GM18870 (cell line): ENCODE measurements at regions not wholly inside any gene's neighbourhood (a gene's known extent, or its start where the extent isn't known, plus 50 kb on each side); places are given as distances from the start of the nearest gene placed in this dataset.

Experiments
- ATAC-seq: cut with Tn5 transposase; IDR thresholded peaks from one replicate; pipeline ENCODE4 v1.9.1; 2021; ENCODE audit warnings: moderate library complexity; ENCODE audit not compliant: unreplicated experiment

- no peak for ATAC-seq
These were observed 285.6 kb downstream of the GPAT3 start for GRCh38 chr4:83821493-83821892.

DNA sequence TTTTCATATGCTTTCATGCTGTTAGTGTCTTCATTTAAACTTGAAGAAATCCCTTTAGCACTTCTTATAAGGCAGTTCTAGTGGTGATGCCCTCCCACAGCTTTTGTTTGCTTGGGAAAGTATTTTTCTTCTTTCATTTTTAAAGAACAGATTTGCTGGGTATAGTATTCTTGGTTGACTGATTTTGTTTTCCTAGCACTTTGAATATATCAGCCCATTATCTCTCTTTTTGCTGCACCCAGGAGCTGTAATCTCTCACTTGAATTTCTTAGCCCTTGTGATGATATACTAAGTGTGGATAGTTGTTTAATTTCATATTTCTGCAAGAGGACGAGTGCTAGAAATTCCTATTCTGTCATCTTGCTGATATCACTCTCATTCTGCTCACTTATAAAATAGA lies 283.7 kb downstream of the GPAT3 start:
- ATAC-seq: no peak

GRCh38 chr4:83810428-83810827 lies 274.5 kb downstream of the GPAT3 start:
- ATAC-seq: no peak

- no peak for ATAC-seq
These were observed 273.7 kb downstream of the GPAT3 start for GRCh38 chr4:83809581-83809980.

DNA sequence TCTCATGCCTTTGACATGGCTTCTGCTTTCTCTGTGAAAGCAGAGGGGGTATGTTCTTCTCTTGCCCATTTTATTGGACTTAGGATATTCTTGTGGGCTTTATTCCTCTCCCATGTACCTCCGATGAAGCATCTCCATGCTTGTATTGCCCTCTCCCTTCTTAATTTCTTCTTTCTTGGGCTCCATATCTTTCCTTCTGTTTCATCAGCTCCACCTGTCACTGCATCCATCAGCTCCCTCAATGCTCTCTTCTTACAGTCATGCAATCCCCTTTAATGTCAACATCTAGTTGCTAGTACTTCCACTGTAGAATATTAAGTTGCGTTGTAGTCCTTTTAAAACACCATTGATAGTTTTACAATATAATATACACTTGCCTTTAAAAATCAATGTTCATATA lies 257.6 kb downstream of the GPAT3 start:
- ATAC-seq: no peak

GRCh38 chr4:83785891-83786290 lies 250.0 kb downstream of the GPAT3 start:
- no peak for ATAC-seq

- ATAC-seq: no peak
These were observed 247.3 kb downstream of the GPAT3 start for GRCh38 chr4:83783215-83783614.

DNA sequence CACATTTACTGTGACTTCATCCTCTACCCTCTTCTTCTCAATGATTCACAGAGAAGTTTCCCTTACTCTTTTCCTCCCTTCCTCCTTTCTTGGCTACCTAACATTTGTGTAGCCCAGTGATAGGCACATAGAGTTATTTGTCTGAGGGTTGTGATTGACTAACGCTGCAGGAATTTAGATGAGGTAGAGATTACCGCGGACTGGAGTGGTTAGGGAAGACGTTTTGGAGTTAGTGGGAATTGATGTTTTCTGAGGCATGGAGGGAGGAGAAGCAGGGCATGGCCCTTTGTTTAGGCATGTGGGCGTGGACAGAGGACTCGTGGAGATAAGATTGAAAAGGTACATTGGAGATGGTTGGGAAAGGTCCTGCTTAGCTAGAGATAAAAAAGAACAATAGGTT lies 246.7 kb downstream of the GPAT3 start:
- no peak for ATAC-seq

DNA sequence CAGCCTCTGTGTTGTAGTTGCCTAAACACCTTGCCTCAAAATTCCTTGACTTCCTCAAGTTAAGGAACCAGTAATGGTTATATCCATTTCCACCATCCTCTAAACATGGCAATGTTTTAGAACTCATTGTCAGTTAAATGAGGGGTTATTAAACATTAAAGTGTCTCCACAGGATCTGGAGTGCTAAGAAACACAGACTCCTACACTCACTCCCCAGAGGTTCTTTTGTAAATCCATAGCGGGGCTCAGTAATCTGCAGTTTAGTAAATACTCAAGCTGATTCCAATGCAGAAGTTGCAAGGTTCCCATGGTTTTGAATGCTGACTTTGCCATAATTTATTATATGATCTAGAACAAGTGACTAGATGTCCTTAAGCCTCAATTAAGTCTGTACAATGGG lies 245.5 kb downstream of the GPAT3 start:
- no peak for ATAC-seq

DNA sequence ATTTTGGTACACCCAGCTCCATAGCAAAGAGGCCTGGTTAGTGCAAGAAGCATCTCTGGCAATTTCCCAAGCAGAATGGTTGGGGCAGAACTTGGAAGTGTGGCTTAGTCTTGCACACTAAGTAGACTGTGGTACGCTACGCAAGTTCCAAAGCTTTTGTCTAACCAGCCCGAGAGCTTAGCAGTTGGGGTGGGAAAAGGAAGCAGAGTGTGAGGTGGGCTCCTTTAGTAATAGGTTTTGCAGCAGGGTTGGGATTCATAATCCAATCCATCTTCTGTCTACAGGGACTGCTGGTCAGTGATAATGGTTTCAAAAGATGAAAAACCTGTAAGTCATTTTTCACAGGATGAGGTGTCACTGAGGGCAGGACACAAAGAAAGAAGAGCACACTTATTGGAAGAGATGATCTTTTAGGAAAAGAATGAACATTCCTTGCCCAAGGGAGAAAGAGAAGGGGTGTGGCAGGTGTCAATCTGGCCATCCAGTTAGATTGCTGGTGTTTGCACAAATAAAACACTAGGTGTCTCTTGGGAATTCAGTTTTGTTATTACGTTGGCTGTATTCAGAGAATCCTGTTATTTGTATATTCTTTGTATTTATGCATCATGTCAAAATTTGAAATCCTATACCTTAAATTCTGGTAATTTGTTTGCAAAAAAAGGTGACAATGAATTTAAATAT lies 244.3 kb downstream of the GPAT3 start:
- no peak for ATAC-seq

DNA sequence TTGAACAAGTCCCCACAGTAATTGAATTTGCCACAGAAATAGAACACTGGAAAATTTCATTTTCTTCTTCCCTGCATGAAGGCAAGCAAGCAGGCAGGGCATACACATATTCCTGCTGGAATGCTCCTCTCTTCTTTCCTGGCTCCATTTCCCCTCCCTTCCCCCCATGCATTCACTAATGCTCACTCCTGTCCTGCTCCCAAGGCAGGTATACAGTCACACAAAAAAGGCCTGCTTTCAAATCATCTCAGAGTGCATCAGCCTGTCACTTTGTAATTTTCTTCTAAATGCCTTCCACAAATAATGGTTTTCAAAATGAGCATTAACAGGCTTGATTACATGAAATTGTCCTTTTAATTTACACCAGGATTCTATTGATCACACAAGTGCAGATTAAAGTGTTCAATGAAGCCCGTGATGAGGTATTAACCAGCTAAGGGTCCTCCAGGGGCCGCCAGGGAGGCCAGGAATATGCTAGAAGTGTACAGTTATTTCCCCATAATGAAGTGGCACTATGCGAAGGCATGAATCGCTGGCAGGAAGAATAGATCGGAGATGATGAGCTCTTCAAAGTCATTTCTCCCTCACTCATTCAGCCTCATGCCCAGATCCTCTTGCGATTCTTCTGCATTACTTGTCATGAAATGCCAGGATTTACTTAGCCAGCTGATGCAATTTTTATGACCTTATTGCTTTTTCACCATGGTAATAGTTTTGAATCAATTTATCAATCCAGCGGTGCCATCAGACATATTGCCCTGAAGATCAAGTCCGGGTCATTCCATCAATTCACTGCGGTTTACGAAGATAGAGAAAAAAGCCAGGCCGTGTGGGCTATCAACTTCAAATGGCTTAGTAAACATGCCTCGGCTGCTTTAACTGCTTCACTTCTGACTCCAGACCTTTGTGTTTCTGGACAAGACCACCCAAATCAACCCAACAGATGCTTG lies 243.5 kb downstream of the GPAT3 start:
- ATAC-seq: no peak

DNA sequence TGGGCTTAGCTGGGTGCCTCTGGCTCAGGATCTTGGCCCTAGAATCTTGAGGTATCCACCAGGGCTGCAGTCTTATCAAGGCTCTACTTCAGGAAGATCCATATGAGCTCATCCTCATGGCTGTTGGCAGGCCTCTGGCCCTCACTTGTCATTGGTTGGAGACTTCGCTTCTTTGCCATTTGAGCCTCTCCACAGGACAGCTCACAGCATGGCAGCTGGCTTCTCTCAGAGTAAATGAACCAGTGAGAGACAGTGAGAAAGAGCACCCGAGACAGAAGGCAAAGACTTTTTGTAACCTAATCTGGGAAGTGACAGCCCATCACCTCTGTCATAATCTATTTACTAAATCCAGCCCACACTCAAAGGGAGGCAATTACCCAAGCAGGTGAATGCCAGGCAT lies 236.8 kb downstream of the GPAT3 start:
- no peak for ATAC-seq

- no peak for ATAC-seq
These were observed 235.3 kb downstream of the GPAT3 start for GRCh38 chr4:83771113-83771705.

DNA sequence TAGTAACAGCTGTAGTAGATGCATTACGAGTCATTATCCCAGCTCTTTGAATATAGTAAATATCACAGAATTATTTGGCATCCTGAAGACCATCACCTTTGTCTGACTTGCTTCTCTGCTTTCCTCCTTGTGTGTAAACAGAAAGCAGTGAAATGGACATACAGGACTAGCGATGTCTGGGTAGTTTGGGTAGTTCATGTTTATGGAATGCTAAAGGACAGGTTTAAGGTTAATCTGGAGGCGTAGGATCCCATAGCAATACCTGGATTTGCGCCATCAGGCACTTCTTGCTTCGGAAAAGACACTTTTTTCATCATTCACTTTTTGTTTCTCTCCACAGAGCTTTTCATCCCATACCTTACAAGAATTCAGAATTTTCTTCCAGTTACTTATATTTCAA lies 232.2 kb downstream of the GPAT3 start:
- ATAC-seq: no peak

- no peak for ATAC-seq
These were observed 231.2 kb downstream of the GPAT3 start for GRCh38 chr4:83767067-83767466.

DNA sequence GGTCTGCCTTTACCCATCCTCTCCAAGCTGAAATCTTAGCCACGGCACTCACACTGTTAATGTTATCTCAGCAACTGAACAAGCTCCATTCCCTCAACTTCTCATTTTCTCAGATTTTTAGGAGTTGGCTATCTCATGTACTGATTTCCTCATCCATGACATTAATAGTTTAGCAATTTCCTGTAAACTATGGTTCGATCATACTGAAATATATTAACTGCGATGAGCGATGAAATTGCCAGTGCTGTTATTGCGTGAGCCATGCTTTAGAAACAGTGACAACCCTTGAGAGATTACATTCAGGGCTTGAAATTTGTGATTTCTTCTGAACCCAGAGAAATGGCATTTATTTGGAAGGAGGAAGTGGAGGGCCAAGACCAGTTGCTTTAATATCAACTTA lies 223.7 kb downstream of the GPAT3 start:
- no peak for ATAC-seq

DNA sequence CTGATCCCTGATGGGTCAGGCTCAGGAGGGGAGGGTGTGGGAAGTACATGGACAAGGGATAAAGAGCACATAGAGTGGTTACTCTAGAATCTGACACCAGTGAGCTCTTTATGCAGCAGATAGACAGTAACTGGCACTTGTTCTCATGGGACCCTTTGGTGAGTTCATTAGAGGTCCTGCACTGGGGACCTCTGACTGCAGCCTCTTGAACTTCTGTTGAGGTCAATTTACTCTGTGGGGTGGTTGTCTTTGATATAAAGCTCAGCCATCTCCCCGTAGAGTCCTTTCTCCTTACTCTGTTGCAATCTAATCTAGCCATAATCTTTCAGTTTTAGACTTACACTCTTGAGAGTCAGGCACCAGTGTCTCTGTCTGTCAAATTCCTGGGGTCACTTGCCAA lies 222.4 kb downstream of the GPAT3 start:
- no peak for ATAC-seq

GRCh38 chr4:83757121-83757621 lies 221.3 kb downstream of the GPAT3 start:
- ATAC-seq: no peak

GRCh38 chr4:83753260-83753659 lies 217.4 kb downstream of the GPAT3 start:
- no peak for ATAC-seq

DNA sequence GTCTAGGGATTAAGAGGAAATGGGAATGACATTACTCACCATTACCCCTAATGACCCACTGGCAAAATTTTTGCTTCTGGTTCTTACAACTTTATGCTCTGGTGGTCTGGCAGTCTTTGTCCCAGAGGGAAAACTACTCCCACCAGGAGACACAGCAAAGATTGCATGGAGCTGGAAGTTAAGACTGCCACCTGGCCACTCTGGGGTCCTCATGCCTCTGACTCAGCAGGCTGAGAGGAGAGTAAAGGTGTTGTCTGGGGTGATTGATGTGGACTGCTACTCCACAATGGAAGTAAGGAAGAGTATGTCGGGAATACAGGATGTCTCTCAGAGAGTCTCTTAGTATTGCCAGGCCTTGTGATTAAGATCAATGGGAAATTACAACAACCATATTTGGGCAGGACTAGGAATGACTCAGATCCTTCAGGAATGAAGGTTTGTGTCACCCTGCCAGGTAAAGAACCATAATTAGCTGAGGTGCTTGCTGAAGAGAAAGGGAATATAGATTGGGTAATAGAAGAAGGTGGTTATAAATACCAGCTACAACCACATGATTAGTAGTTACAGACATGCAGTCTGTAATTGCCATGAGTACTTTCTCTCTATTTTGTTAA lies 215.5 kb downstream of the GPAT3 start:
- no peak for ATAC-seq

- no peak for ATAC-seq
These were observed 212.8 kb downstream of the GPAT3 start for GRCh38 chr4:83748711-83749110.
